NB4 (cell line): ENCODE measurements at regions not wholly inside any gene's neighbourhood (a gene's known extent, or its start where the extent isn't known, plus 50 kb on each side); places are given as distances from the start of the nearest gene placed in this dataset.

Experiments used
- DNase-seq: peaks from one replicate; pipeline ENCODE4 v3.0.0; 2010; ENCODE audit warnings: low read depth
- H3K4me3 ChIP-seq: one replicate; pipeline ENCODE4 v1.5.1; 2011; ENCODE audit warnings: mild to moderate bottlenecking, low read depth, low read length, moderate library complexity
- CTCF ChIP-seq: IDR thresholded peaks from one replicate; pipeline ENCODE4 v1.5.1; 2012; ENCODE audit warnings: low read depth, low read length
- MAX ChIP-seq: IDR thresholded peaks from 2 replicates; pipeline ENCODE4 v1.6.1; 2011; ENCODE audit warnings: low read depth, low read length
- MYC ChIP-seq: IDR thresholded peaks from 2 replicates; pipeline ENCODE4 v1.6.1; 2011; ENCODE audit warnings: low read depth, low read length
- POLR2A ChIP-seq: IDR thresholded peaks from 2 replicates; pipeline ENCODE4 v1.6.1; 2011; ENCODE audit warnings: mild to moderate bottlenecking; ENCODE audit not compliant: insufficient read length; ENCODE audit errors: extremely low read depth

- no peak overlapping the region for H3K4me3 ChIP-seq
- DNase-seq, result no peak
- no peak for TF ChIP-seq MYC
- TF ChIP-seq POLR2A, result no peak
- TF ChIP-seq MAX, result no peak
- TF ChIP-seq CTCF, result no peak
Observed at GRCh38 chr20:24337551-24337950, 131.9 kb upstream of the SYNDIG1 start.

- no peak for TF ChIP-seq MYC
- TF ChIP-seq POLR2A, result no peak
- TF ChIP-seq MAX, result no peak
- no peak for TF ChIP-seq CTCF
- DNase-seq, result peak; percentile 13
- no peak overlapping the region for H3K4me3 ChIP-seq
Observed at GRCh38 chr20:24337069-24337468, 132.4 kb upstream of the SYNDIG1 start.

- TF ChIP-seq CTCF (no peak), MAX (no peak)
Observed at GRCh38 chr20:24334830-24335229, 134.6 kb upstream of the SYNDIG1 start.

GRCh38 chr20:24332956-24333355, 136.5 kb upstream of the SYNDIG1 start:
- TF ChIP-seq MAX, result no peak
- TF ChIP-seq CTCF, result no peak
- TF ChIP-seq MYC, result no peak
- no peak for TF ChIP-seq POLR2A
- no peak for DNase-seq
- no peak overlapping the region for H3K4me3 ChIP-seq

More at GRCh38 chr20:24334830-24335229, 134.6 kb upstream of the SYNDIG1 start:
- no peak overlapping the region for H3K4me3 ChIP-seq
- no peak for DNase-seq

GRCh38 chr20:24331939-24332338, 137.5 kb upstream of the SYNDIG1 start:
- no peak overlapping the region for H3K4me3 ChIP-seq
- DNase-seq, result no peak
- no peak for TF ChIP-seq MAX
- TF ChIP-seq MYC, result no peak
- TF ChIP-seq CTCF, result no peak
- no peak for TF ChIP-seq POLR2A

GRCh38 chr20:24328901-24329300, 140.5 kb upstream of the SYNDIG1 start:
- H3K4me3 ChIP-seq, result no peak overlapping the region
- no peak for DNase-seq
- TF ChIP-seq CTCF, result no peak
- TF ChIP-seq POLR2A, result no peak
- TF ChIP-seq MAX, result no peak
- no peak for TF ChIP-seq MYC
